Effector memory CD8-positive, alpha-beta T cell (primary cell): ENCODE measurements at regions not wholly inside any gene's neighbourhood (a gene's known extent, or its start where the extent isn't known, plus 50 kb on each side); places are given as distances from the start of the nearest gene placed in this dataset.

Experiments
- ATAC-seq: fragments of 150-1000 bp; cut with Tn5 transposase; replicated peaks from 2 replicates; pipeline ENCODE4 v1.10.0; 2021; ENCODE audit warnings: mild to moderate bottlenecking, moderate library complexity
- DNase-seq, 3 experiments: peaks; one replicate each; pipeline ENCODE4 v3.0.0; 2021
- H3K27ac Mint-ChIP-seq, 2 donors: one replicate each; pipeline ENCODE4 v1.8.0; 2022; ENCODE audit warnings: mild to moderate bottlenecking in 2 of 2, mixed read lengths in 2 of 2, moderate library complexity in 2 of 2
- H3K27me3 Mint-ChIP-seq, 2 donors: one replicate each; pipeline ENCODE4 v1.8.0; 2022; ENCODE audit warnings: mixed read lengths in 2 of 2
- H3K36me3 Mint-ChIP-seq: one replicate; pipeline ENCODE4 v1.8.0; 2022; ENCODE audit warnings: mild to moderate bottlenecking, moderate library complexity, mixed read lengths; ENCODE audit not compliant: insufficient read depth
- H3K4me1 Mint-ChIP-seq, 2 donors: one replicate each; pipeline ENCODE4 v1.8.0; 2022; ENCODE audit warnings: low read depth in 2 of 2, mixed read lengths in 2 of 2
- H3K4me3 Mint-ChIP-seq, 2 donors: one replicate each; pipeline ENCODE4 v1.8.0; 2022; ENCODE audit warnings: mild to moderate bottlenecking in 2 of 2, mixed read lengths in 2 of 2, moderate library complexity in 2 of 2
- H3K9me3 Mint-ChIP-seq, 2 donors: one replicate each; pipeline ENCODE4 v1.8.0; 2022; ENCODE audit warnings: mixed read lengths in 2 of 2

DNA sequence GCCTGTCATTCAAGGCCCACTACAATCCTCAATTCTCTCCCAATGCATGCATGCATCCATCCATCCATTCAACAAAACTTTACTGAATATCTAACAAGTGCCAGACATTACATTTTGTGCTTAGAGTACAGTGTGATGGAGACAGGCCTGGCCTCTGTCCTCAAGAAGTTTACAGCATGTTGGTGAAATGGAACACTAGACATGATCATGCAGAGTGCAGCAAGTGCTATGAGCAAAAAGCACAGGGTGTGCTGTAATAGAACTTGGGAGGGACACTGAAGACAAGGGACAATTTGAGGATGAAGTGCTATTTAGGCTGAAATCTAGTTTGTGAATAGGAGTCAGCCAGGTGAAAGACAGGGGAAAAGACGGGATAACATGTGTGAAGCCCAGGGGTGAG, 347.8 kb downstream of the PTEN start:
- H3K4me1 Mint-ChIP-seq: no peaks in the 10 kb centered on the region
- H3K9me3 Mint-ChIP-seq: no peaks in the 10 kb centered on the region

DNA sequence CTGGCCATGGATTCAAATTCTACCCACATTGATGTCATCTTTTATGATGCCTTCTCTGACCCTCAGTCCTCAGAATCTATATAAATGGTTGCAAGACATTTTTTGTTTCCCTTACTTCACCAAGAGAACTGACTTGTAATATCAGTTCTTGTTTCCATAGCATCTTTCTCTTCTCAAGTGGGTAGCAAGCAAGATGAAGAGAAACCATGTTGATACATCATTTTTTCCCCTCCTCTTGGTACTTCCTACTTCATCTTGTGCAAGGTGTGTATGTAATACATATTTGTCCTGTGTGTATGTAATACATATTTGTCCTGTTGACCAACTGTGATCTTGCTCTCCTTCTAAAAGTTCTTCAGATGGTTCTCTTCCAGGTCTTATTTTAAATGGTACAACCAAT, 348.6 kb downstream of the PTEN start:
- no peaks in the 10 kb centered on the region for H3K36me3 Mint-ChIP-seq
- H3K27me3 Mint-ChIP-seq: no peaks in the 10 kb centered on the region
- H3K4me1 Mint-ChIP-seq: no peaks in the 10 kb centered on the region
- DNase-seq: no peak
- no peaks in the 10 kb centered on the region for H3K9me3 Mint-ChIP-seq
- no peak overlapping the region for H3K4me3 Mint-ChIP-seq
- no peak for ATAC-seq
- H3K27ac Mint-ChIP-seq: no peak overlapping the region

More for the DNA sequence above, 347.8 kb downstream of the PTEN start:
- DNase-seq (no peak), ATAC-seq (no peak)
- no peak overlapping the region for H3K4me3 Mint-ChIP-seq
- no peak overlapping the region for H3K27ac Mint-ChIP-seq
- H3K27me3 Mint-ChIP-seq: no peaks in the 10 kb centered on the region
- H3K36me3 Mint-ChIP-seq: no peaks in the 10 kb centered on the region

DNA sequence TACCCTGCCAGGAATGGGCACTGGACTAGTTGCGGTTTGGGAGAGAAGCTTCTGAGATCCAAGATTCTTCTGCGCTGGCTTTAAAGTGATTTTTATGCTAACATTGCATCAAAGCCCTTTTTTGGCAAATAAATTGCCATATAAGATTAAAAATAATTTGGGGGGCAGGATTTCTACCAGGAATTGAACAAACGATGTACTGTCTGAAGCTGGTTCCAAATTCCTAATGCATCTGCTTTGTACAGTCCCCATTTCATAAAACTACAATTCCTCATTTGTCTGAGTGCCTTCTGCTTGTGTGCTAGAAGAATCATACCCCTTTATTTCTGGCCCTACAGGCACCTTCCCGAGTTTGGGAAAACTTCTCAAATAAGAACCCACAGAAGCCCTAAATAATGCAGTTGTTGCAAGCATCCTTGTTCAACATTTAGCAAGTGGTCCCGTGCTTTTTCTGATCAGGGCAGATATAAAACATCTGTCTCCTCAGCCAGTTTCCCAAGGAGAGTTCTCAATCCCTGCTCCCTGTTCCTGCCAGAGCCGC, 349.7 kb downstream of the PTEN start:
- no peak for ATAC-seq
- H3K4me3 Mint-ChIP-seq: no peak overlapping the region
- H3K36me3 Mint-ChIP-seq: no peaks in the 10 kb centered on the region
- H3K4me1 Mint-ChIP-seq: no peaks in the 10 kb centered on the region
- DNase-seq: no peak
- no peak overlapping the region for H3K27ac Mint-ChIP-seq
- no peaks in the 10 kb centered on the region for H3K9me3 Mint-ChIP-seq
- no peaks in the 10 kb centered on the region for H3K27me3 Mint-ChIP-seq

DNA sequence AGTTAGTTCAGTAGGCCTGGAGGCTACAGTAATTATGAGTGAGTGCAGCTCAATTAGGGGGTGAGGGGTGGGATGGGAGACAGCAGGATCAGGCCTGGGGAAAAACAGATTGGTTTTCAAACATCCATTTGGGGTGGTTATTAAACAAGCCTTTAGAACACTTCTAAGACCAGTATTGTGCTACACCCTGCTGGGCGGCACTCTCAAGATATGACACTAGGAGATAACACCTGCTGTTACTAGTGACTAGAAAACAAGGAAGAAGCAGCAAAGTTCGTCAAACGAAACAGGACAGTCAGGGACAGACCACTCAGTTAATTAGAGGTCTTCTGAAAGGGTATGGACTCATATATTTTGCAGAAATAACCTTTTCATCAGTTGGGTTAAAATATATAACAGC, 353.6 kb downstream of the PTEN start:
- Mint-ChIP-seq H3K36me3 (no peaks in the 10 kb centered on the region), H3K9me3 (no peaks in the 10 kb centered on the region), H3K4me1 (no peaks in the 10 kb centered on the region), H3K27me3 (no peaks in the 10 kb centered on the region), H3K4me3 (no peak overlapping the region), H3K27ac (no peak overlapping the region)
- ATAC-seq: no peak
- no peak for DNase-seq

DNA sequence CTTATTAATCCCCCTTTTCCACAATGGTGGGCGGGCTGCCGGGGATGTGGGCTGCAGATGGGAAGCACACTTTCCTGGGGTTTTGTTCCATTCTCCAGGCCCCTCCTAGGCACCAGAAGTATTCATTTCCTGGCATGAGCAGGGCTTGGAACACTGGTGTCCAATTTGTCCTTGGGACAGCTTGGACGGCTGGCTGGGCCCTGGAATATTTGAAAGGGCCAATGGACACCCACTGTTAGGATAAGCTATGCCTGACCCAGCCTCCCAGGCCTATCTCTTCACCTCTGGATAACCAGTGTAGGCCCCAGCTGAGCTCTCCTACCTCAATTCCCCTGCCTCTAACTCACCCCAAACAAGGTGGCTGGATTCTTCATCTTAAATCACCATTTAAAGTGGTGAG, 354.9 kb downstream of the PTEN start:
- no peaks in the 10 kb centered on the region for H3K4me1 Mint-ChIP-seq
- H3K4me3 Mint-ChIP-seq: no peak overlapping the region
- no peaks in the 10 kb centered on the region for H3K36me3 Mint-ChIP-seq
- ATAC-seq: no peak
- no peaks in the 10 kb centered on the region for H3K27me3 Mint-ChIP-seq
- no peak for DNase-seq
- H3K9me3 Mint-ChIP-seq: no peaks in the 10 kb centered on the region
- H3K27ac Mint-ChIP-seq: no peak overlapping the region

DNA sequence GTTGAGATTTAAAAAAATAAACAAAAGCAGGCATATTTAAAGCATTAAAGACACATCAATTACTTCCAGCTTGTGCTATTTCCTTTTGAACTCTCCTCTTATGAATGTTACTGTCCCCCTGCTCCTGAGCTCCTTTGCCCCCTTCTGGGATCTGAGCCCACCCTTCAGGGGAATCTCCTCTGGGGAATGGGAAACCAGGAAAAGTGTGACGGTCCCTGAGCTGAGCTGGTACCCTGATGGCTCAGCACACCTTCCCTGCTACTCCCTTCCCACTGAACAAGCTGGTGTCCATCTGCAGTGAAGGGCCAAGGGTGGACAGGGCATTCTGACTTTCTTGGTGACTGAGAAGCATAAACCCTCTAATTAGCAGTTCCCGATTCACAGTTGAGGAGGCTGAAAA, 356.3 kb downstream of the PTEN start:
- DNase-seq (no peak), ATAC-seq (no peak)
- Mint-ChIP-seq H3K27ac (no peak overlapping the region), H3K27me3 (no peaks in the 10 kb centered on the region), H3K4me1 (no peaks in the 10 kb centered on the region), H3K9me3 (no peaks in the 10 kb centered on the region), H3K4me3 (no peak overlapping the region), H3K36me3 (no peaks in the 10 kb centered on the region)

DNA sequence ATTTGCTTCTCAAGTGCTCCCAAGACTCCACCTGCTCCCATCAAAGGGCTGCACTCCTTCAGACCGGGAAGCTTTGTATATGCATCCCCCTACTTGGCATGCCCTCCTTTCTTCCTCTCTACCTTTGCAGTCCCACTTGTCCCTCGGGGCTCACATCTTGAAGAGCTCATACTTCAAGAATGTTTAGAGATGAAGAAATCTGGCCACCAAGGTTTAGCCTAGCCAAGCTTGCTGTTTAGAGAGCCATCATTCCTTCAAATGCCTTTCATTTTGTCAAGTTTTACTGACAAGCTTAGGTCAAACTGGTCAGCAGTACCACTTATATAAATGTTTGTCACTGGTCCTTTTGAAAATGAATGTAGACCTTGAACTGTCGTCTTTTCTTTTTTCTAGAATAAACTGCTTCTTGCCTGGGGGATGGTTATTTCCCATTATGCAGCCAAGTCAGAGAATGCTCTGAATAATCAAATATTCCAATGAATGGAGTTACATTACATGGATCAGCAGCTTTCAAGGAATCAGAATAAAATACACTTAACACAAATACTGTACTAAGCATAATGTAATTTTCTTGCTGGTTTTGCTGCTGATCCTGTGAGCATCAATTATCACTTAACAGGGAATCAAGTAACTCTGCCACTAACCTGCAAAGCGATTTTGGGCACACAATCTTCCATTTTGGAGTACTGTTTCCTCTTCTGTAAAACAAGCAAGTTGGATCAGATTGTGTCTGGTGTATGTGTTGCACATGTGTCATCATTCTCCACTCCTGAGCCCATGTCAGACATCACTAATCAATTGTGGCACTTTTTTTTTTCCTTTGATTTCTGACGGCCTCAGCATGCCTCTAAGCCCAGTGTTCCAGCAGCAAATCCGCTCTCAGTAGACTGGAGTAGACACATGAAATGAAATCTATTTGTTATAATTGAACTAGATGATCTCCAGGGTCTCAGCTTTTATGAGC, 357.9 kb downstream of the PTEN start:
- Mint-ChIP-seq H3K4me3 (no peak overlapping the region), H3K27me3 (no peaks in the 10 kb centered on the region), H3K36me3 (no peaks in the 10 kb centered on the region), H3K9me3 (no peaks in the 10 kb centered on the region), H3K27ac (no peak overlapping the region), H3K4me1 (no peaks in the 10 kb centered on the region)
- ATAC-seq (no peak), DNase-seq (no peak)

DNA sequence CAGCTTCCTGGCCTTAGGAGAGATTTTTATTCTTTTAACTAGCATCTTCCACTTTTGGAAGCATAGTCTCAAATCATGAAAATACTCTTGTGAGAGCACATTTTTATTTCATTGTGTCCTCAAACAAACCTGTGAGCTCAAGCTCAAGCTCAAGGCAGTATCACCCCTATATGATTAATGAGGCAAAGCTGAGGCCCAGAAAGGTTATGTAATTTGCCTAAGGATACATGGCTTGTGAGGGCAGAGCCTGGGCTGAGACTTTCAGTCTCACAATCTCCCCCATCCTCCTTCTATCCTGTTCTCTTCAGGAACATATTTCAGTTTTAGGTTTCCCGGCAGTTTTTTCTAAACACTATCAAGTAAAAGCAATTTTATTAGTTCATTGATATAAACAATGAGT, 359.5 kb downstream of the PTEN start:
- H3K27ac Mint-ChIP-seq: no peak overlapping the region
- H3K4me3 Mint-ChIP-seq: no peak overlapping the region
- H3K9me3 Mint-ChIP-seq: no peaks in the 10 kb centered on the region
- no peaks in the 10 kb centered on the region for H3K36me3 Mint-ChIP-seq
- ATAC-seq (no peak), DNase-seq (no peak)
- no peaks in the 10 kb centered on the region for H3K4me1 Mint-ChIP-seq
- no peaks in the 10 kb centered on the region for H3K27me3 Mint-ChIP-seq
